ENCODE measurements at regions not wholly inside any gene's neighbourhood (a gene's known extent, or its start where the extent isn't known, plus 50 kb on each side); places are given as distances from the start of the nearest gene placed in this dataset.

- no peak overlapping the region for H3K4me3 ChIP-seq
- DNase-seq (ENCODE audit: low spot score in 2 of 2) = no peak
- H3K27me3 ChIP-seq (ENCODE audit: low read depth) = no peaks in the 10 kb centered on the region
- no peaks in the 10 kb centered on the region for H3K9me3 ChIP-seq
- H3K36me3 ChIP-seq (replicated peaks) = no peaks in the 10 kb centered on the region
- in situ Hi-C loops (cut with MboI; ENCODE audit: low sequenced_read_pairs) = no loop called here
- H3K4me1 ChIP-seq = no peaks in the 10 kb centered on the region
Measured at GRCh38 chr18:34458410-34458977, 233.8 kb upstream of the NOL4 start.

DNA sequence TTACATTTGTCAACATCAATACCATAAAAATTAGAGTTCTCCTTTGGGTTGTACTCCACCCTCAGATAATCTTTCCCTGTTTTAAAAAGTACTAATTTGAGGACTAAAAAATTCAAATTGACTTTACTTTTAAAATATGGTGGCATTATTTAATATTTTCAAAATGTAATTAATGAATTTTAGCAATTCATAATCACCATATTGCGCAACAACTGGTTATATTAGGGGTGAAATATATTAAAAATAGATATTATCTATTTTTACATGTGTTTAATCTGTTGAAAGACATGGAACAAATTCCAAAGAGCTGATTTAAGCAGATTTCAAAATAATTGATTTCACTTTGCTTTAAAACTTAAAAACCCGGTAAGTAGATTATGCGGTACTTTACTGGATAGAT, 236.6 kb upstream of the NOL4 start:
- in situ Hi-C loops (cut with MboI; ENCODE audit: low sequenced_read_pairs) = no loop called here
- no peak for DNase-seq (ENCODE audit: low spot score in 2 of 2)
- H3K9me3 ChIP-seq = no peaks in the 10 kb centered on the region
- no peaks in the 10 kb centered on the region for H3K4me1 ChIP-seq
- H3K27me3 ChIP-seq (ENCODE audit: low read depth) = no peaks in the 10 kb centered on the region
- no peak overlapping the region for H3K4me3 ChIP-seq
- H3K36me3 ChIP-seq (replicated peaks) = no peaks in the 10 kb centered on the region

DNA sequence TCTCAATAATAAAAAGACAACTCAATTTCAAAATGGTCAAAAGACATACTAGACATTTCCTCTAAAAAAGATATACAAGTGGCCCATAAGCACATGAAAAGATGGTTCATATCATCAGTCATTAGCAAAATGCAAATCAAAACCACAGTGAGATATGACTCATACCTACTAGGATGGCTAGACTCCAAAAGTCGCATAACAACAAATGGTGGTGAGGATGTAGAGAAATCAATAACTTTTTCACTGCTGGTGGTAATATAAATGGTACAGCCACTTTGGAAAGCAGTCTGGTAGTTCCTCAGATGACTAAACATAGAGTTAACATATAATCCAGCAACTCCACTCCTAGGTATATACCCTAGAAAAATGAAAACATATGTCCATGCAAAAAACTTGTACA, 242.3 kb upstream of the NOL4 start:
- DNase-seq (ENCODE audit: low spot score in 2 of 2) = no peak
- H3K4me3 ChIP-seq = no peak overlapping the region
- H3K4me1 ChIP-seq = no peaks in the 10 kb centered on the region
- H3K9me3 ChIP-seq = 0 out of 2 replicates have a peak, but pooled peaks cover 3% of the 10 kb centered on the region
- no peaks in the 10 kb centered on the region for H3K27me3 ChIP-seq (ENCODE audit: low read depth)
- in situ Hi-C loops (cut with MboI; ENCODE audit: low sequenced_read_pairs) = no loop called here
- no peaks in the 10 kb centered on the region for H3K36me3 ChIP-seq (replicated peaks)

DNA sequence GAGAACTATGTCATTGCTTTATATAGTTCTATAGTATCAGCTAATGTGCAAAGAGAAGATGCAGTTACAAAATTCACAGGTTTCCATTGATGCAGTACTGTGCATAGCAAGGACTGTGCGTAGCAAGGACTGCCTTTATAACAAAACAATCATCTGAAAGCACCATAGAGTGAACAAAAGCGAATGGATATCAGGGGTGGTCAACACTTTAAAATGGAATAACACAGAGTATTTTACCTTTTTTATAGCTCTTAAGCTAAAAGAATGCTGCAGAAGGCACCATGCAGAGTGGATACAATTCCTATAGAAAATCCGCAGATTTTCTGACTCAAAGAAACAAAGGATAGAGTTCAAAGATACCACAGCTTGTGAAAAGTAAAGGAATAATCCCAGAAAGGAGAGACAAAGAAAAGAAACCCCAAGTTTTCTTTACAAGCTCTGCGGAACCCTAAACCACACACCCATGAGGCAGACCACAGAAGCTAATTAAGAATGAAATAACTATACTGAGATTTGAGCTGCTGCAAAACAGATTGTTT, 229.9 kb upstream of the DTNA start:
- in situ Hi-C loops (cut with MboI; ENCODE audit: low sequenced_read_pairs) = no loop called here
- no peak for DNase-seq (ENCODE audit: low spot score in 2 of 2)
- H3K27me3 ChIP-seq (ENCODE audit: low read depth) = peaks cover 7% of the 10 kb centered on the region
- no peaks in the 10 kb centered on the region for H3K36me3 ChIP-seq (replicated peaks)
- H3K9me3 ChIP-seq = no peaks in the 10 kb centered on the region
- H3K4me3 ChIP-seq = no peak overlapping the region
- H3K4me1 ChIP-seq = no peaks in the 10 kb centered on the region

- no peak for DNase-seq (ENCODE audit: low spot score in 2 of 2)
- in situ Hi-C loops (cut with MboI; ENCODE audit: low sequenced_read_pairs) = no loop called here
- Histone ChIP-seq H3K4me3 (no peak overlapping the region), H3K9me3 (no peaks in the 10 kb centered on the region), H3K27me3 (ENCODE audit: low read depth) (peaks cover 7% of the 10 kb centered on the region), H3K36me3 (replicated peaks) (no peaks in the 10 kb centered on the region), H3K4me1 (no peaks in the 10 kb centered on the region)
Measured at GRCh38 chr18:34482204-34482603, 227.9 kb upstream of the DTNA start.

GRCh38 chr18:34483198-34483597, 226.9 kb upstream of the DTNA start:
- H3K4me3 ChIP-seq = no peak overlapping the region
- no peaks in the 10 kb centered on the region for H3K36me3 ChIP-seq (replicated peaks)
- H3K27me3 ChIP-seq (ENCODE audit: low read depth) = peaks cover 8% of the 10 kb centered on the region
- no peak for DNase-seq (ENCODE audit: low spot score in 2 of 2)
- H3K9me3 ChIP-seq = no peaks in the 10 kb centered on the region
- no peaks in the 10 kb centered on the region for H3K4me1 ChIP-seq
- in situ Hi-C loops (cut with MboI; ENCODE audit: low sequenced_read_pairs) = no loop called here

DNA sequence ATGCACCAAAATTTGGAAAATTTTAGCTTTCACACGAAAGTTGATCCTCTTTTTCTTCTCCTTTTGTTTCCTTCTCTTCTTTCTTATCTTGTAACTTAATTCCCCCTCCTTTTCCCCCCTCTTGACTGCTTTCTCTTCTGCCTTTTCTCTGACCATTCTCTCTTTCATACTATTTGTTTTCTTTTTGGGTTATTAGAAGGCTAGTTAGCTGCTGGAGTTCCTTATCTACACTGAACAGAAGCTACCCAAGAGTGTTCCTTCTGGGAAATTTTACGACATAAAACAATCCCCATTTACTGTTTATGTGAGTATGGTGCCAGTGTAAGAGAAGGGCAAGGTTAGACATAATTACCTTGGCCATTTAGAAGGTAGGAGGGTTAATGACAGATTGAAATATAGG, 218.4 kb upstream of the DTNA start:
- no peaks in the 10 kb centered on the region for H3K36me3 ChIP-seq (replicated peaks)
- in situ Hi-C loops (cut with MboI; ENCODE audit: low sequenced_read_pairs) = no loop called here
- H3K27me3 ChIP-seq (ENCODE audit: low read depth) = peaks cover 42% of the 10 kb centered on the region

GRCh38 chr18:34492652-34493051, 217.4 kb upstream of the DTNA start:
- no peaks in the 10 kb centered on the region for H3K36me3 ChIP-seq (replicated peaks)
- no peaks in the 10 kb centered on the region for H3K4me1 ChIP-seq
- no peak for DNase-seq (ENCODE audit: low spot score in 2 of 2)
- H3K27me3 ChIP-seq (ENCODE audit: low read depth) = peaks cover 45% of the 10 kb centered on the region
- no peak overlapping the region for H3K4me3 ChIP-seq
- in situ Hi-C loops (cut with MboI; ENCODE audit: low sequenced_read_pairs) = no loop called here
- H3K9me3 ChIP-seq = no peaks in the 10 kb centered on the region

More for the DNA sequence above, 218.4 kb upstream of the DTNA start:
- H3K9me3 ChIP-seq = no peaks in the 10 kb centered on the region
- no peak overlapping the region for H3K4me3 ChIP-seq
- DNase-seq (ENCODE audit: low spot score in 2 of 2) = no peak
- no peaks in the 10 kb centered on the region for H3K4me1 ChIP-seq

GRCh38 chr18:34493099-34493544, 217.0 kb upstream of the DTNA start:
- Histone ChIP-seq H3K4me3 (no peak overlapping the region), H3K4me1 (no peaks in the 10 kb centered on the region), H3K36me3 (replicated peaks) (no peaks in the 10 kb centered on the region), H3K27me3 (ENCODE audit: low read depth) (peaks cover 45% of the 10 kb centered on the region), H3K9me3 (no peaks in the 10 kb centered on the region)
- in situ Hi-C loops (cut with MboI; ENCODE audit: low sequenced_read_pairs) = no loop called here
- peak in 1 of 2 experiments; percentile 13 for DNase-seq (ENCODE audit: low spot score in 2 of 2)

DNA sequence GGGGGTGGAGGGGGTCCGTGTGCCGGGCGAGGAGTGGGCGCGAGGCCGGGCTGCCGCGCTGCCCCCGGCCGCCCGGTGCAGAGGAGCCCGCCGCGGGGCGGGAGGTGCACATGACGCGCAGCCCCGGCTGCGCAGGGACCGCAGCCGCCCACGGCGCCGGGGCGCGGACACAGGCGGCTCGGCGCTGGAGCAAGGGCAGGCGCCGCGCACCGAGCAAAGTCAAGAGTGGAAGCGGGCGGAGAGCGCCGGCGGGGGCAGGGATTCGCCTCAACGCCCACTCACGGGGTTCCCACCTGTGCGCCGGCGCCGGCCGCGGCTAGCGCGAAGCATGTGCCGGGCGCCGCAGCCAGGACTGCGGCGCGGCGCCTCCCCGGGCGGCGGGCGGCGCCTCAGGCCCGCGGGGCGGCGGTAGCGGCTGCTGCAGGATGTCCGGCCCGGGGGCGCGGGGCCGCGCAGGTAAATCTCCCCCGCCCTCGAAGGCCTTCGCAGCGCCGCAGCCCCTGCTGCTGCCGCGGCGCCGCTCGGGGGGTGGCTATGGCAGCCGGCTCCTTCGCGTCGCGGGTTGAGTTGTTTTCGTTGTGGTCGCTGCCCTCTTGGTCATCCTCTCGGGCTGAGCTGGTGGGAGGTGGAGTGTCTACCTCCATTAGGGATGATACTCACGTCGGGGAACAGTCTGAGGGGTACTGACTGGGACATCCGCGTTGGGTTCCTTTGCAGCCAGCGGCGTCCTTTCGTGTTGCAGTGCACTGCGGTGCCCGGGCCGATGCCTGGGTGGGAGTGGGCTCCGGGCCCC, 216.3 kb upstream of the DTNA start:
- in situ Hi-C loops (cut with MboI; ENCODE audit: low sequenced_read_pairs) = no loop called here
- H3K36me3 ChIP-seq (replicated peaks) = no peaks in the 10 kb centered on the region
- peak in 1 of 2 experiments; percentile 8 for DNase-seq (ENCODE audit: low spot score in 2 of 2)
- H3K27me3 ChIP-seq (ENCODE audit: low read depth) = peaks cover 43% of the 10 kb centered on the region
- no peaks in the 10 kb centered on the region for H3K4me1 ChIP-seq
- H3K9me3 ChIP-seq = no peaks in the 10 kb centered on the region
- no peak overlapping the region for H3K4me3 ChIP-seq

GRCh38 chr18:34494359-34494696, 215.8 kb upstream of the DTNA start:
- Histone ChIP-seq H3K4me1 (no peaks in the 10 kb centered on the region), H3K36me3 (replicated peaks) (no peaks in the 10 kb centered on the region), H3K4me3 (no peak overlapping the region), H3K9me3 (no peaks in the 10 kb centered on the region), H3K27me3 (ENCODE audit: low read depth) (peaks cover 43% of the 10 kb centered on the region)
- DNase-seq (ENCODE audit: low spot score in 2 of 2) = peak in 1 of 2 experiments; percentile 8
- in situ Hi-C loops (cut with MboI; ENCODE audit: low sequenced_read_pairs) = no loop called here

DNA sequence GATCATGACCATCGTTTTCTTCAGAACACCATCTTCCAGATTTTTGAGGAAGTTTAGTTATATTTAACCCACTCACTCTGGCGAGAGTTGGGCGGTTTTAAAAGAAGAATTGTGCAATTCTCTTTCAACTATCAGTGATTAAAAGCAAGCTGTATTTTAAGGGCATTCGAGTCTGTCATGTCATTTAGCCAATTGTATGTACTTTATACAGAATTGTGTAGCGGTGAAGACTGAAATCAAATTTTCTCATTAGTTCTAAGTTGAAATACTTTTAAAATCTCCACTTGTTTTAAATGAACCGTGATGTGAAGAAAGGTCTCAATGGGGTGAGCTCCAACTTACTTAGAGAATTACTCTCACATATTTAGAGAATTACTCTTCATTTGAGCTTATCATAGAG, 214.6 kb upstream of the DTNA start:
- Histone ChIP-seq H3K27me3 (ENCODE audit: low read depth) (peaks cover 43% of the 10 kb centered on the region), H3K4me3 (no peak overlapping the region), H3K9me3 (no peaks in the 10 kb centered on the region), H3K36me3 (replicated peaks) (no peaks in the 10 kb centered on the region), H3K4me1 (no peaks in the 10 kb centered on the region)
- no peak for DNase-seq (ENCODE audit: low spot score in 2 of 2)
- in situ Hi-C loops (cut with MboI; ENCODE audit: low sequenced_read_pairs) = no loop called here

DNA sequence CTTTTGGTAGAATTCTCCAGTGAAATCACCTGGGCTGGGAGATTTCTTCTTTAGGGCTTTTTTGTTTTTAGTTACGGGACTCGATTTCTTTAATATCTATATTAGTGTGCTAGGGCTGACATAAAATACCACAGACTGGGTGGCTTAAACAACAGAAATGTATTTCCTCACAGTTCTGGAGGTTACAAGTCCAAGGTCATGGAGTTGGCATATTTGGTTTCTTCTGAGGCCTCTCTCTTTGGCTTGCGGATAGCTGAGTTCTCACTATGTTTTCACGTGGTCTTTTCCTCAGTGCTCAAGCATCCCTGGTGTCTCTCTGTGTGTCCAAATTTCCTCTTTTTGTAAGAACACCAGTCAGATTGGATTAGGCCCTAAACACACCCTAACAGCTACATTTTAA, 208.5 kb upstream of the DTNA start:
- Histone ChIP-seq H3K4me3 (no peak overlapping the region), H3K4me1 (no peaks in the 10 kb centered on the region; the same call in 1 of the 2 replicates), H3K27me3 (ENCODE audit: low read depth) (peaks cover 5% of the 10 kb centered on the region), H3K36me3 (replicated peaks) (no peaks in the 10 kb centered on the region), H3K9me3 (no peaks in the 10 kb centered on the region)
- no peak for DNase-seq (ENCODE audit: low spot score in 2 of 2)
- in situ Hi-C loops (cut with MboI; ENCODE audit: low sequenced_read_pairs) = no loop called here

- no peaks in the 10 kb centered on the region; the same call in 1 of the 2 replicates for H3K4me1 ChIP-seq
- H3K4me3 ChIP-seq = no peak overlapping the region
- no peaks in the 10 kb centered on the region for H3K36me3 ChIP-seq (replicated peaks)
- no peaks in the 10 kb centered on the region for H3K9me3 ChIP-seq
- in situ Hi-C loops (cut with MboI; ENCODE audit: low sequenced_read_pairs) = no loop called here
- no peaks in the 10 kb centered on the region for H3K27me3 ChIP-seq (ENCODE audit: low read depth)
- DNase-seq (ENCODE audit: low spot score in 2 of 2) = no peak
Measured at GRCh38 chr18:34506198-34506597, 203.9 kb upstream of the DTNA start.

All from HAP-1 (cell line).